ENCODE measurements at regions not wholly inside any gene's neighbourhood (a gene's known extent, or its start where the extent isn't known, plus 50 kb on each side); places are given as distances from the start of the nearest gene placed in this dataset.
"Not testable (repeated sequence)": the region's sequence is repeated elsewhere in the genome, so short reads cannot be mapped to it uniquely, and the experiment has no call there.

GRCh38 chr1:174078916-174079315 lies 56.8 kb upstream of the RC3H1 start:
- not testable (repeated sequence) for TF ChIP-seq CTCF (IDR thresholded peaks at IDR 0.05); EP300 (IDR thresholded peaks at IDR 0.05); POLR2A (IDR thresholded peaks at IDR 0.05; ENCODE audit: low read depth); POLR2AphosphoS5 (IDR thresholded peaks at IDR 0.05)

All from esophagus muscularis mucosa (tissue), 4 donors.